ENCODE measurements at regions not wholly inside any gene's neighbourhood (a gene's known extent, or its start where the extent isn't known, plus 50 kb on each side); places are given as distances from the start of the nearest gene placed in this dataset.

DNA sequence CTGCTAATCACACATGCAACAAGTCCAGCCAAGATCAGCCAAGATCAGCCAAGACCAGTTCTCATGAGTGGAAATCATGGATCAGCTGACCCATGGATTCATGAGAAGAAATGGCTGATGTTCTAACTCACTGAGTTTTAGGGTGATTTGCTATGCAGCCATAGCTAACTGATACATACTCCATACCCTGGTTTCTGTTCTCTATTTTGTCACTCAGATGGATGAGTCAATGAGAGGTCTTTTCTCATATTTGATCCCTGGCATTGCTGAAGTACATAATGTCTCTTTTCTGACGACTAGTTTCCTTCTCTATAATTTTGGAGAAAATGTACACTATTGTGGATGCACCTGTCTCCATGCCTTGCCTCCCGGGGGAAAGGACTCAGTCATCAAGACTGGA lies 118.4 kb upstream of the LY86 start:
- no peak for DNase-seq (ENCODE audit: low spot score)
- H3K9ac ChIP-seq (ENCODE audit: low read depth in 1 of 2, low read length in 2 of 2) = no peak overlapping the region
- H3K4me1 ChIP-seq (ENCODE audit: control insufficient read depth in 4 of 4, insufficient read depth in 4 of 4, low read length in 3 of 4) = no peaks in the 10 kb centered on the region
- no peak overlapping the region for H3K27ac ChIP-seq (ENCODE audit: low read depth in 1 of 2, low read length in 2 of 2)
- WGBS = 83% methylated on average over 2 of the region's 2 CpGs
- TF ChIP-seq JUND (IDR thresholded peaks at IDR 0.05) (no peak), HNF4A (conservative IDR thresholded peaks at IDR 0.05) (no peak), EGR1 (IDR thresholded peaks at IDR 0.05; ENCODE audit: low read depth in 2 of 2) (no peak), TAF1 (conservative IDR thresholded peaks at IDR 0.05) (no peak), YY1 (IDR thresholded peaks at IDR 0.05) (no peak), HNF4G (IDR thresholded peaks at IDR 0.05) (no peak), RAD21 (IDR thresholded peaks at IDR 0.05) (no peak), SP1 (IDR thresholded peaks at IDR 0.05) (no peak), FOXA1 (IDR thresholded peaks at IDR 0.05) (no peak), GABPA (IDR thresholded peaks at IDR 0.05 in 1 of 2, conservative IDR thresholded peaks at IDR 0.05 in 1 of 2) (no peak), NR2F2 (IDR thresholded peaks at IDR 0.05) (no peak)
- TF ChIP-seq, protein P1, sequence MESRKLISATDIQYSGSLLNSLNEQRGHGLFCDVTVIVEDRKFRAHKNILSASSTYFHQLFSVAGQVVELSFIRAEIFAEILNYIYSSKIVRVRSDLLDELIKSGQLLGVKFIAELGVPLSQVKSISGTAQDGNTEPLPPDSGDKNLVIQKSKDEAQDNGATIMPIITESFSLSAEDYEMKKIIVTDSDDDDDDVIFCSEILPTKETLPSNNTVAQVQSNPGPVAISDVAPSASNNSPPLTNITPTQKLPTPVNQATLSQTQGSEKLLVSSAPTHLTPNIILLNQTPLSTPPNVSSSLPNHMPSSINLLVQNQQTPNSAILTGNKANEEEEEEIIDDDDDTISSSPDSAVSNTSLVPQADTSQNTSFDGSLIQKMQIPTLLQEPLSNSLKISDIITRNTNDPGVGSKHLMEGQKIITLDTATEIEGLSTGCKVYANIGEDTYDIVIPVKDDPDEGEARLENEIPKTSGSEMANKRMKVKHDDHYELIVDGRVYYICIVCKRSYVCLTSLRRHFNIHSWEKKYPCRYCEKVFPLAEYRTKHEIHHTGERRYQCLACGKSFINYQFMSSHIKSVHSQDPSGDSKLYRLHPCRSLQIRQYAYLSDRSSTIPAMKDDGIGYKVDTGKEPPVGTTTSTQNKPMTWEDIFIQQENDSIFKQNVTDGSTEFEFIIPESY (IDR thresholded peaks at IDR 0.05) = no peak
- TF ChIP-seq, protein P2, sequence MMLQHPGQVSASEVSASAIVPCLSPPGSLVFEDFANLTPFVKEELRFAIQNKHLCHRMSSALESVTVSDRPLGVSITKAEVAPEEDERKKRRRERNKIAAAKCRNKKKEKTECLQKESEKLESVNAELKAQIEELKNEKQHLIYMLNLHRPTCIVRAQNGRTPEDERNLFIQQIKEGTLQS (IDR thresholded peaks at IDR 0.05) = no peak
- TF ChIP-seq, protein P3, sequence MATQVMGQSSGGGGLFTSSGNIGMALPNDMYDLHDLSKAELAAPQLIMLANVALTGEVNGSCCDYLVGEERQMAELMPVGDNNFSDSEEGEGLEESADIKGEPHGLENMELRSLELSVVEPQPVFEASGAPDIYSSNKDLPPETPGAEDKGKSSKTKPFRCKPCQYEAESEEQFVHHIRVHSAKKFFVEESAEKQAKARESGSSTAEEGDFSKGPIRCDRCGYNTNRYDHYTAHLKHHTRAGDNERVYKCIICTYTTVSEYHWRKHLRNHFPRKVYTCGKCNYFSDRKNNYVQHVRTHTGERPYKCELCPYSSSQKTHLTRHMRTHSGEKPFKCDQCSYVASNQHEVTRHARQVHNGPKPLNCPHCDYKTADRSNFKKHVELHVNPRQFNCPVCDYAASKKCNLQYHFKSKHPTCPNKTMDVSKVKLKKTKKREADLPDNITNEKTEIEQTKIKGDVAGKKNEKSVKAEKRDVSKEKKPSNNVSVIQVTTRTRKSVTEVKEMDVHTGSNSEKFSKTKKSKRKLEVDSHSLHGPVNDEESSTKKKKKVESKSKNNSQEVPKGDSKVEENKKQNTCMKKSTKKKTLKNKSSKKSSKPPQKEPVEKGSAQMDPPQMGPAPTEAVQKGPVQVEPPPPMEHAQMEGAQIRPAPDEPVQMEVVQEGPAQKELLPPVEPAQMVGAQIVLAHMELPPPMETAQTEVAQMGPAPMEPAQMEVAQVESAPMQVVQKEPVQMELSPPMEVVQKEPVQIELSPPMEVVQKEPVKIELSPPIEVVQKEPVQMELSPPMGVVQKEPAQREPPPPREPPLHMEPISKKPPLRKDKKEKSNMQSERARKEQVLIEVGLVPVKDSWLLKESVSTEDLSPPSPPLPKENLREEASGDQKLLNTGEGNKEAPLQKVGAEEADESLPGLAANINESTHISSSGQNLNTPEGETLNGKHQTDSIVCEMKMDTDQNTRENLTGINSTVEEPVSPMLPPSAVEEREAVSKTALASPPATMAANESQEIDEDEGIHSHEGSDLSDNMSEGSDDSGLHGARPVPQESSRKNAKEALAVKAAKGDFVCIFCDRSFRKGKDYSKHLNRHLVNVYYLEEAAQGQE (IDR thresholded peaks at IDR 0.05) = no peak
- TF ChIP-seq, protein P4, sequence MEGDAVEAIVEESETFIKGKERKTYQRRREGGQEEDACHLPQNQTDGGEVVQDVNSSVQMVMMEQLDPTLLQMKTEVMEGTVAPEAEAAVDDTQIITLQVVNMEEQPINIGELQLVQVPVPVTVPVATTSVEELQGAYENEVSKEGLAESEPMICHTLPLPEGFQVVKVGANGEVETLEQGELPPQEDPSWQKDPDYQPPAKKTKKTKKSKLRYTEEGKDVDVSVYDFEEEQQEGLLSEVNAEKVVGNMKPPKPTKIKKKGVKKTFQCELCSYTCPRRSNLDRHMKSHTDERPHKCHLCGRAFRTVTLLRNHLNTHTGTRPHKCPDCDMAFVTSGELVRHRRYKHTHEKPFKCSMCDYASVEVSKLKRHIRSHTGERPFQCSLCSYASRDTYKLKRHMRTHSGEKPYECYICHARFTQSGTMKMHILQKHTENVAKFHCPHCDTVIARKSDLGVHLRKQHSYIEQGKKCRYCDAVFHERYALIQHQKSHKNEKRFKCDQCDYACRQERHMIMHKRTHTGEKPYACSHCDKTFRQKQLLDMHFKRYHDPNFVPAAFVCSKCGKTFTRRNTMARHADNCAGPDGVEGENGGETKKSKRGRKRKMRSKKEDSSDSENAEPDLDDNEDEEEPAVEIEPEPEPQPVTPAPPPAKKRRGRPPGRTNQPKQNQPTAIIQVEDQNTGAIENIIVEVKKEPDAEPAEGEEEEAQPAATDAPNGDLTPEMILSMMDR (IDR thresholded peaks at IDR 0.05; ENCODE audit: low read depth, low read length, missing input control) = no peak
- no peaks in the 10 kb centered on the region for H3K36me3 ChIP-seq (ENCODE audit: control insufficient read depth in 4 of 4, insufficient read depth in 3 of 4, low read depth in 1 of 4, low read length in 3 of 4)
- no peak overlapping the region for H3K4me3 ChIP-seq (ENCODE audit: low read depth in 1 of 3, low read length in 3 of 3)
- H3K9me3 ChIP-seq (ENCODE audit: control insufficient read depth in 4 of 4, low read length in 3 of 4) = peaks cover 0 to 5% (median 3%) of the 10 kb centered on the region in 4 donors
- H3K27me3 ChIP-seq (ENCODE audit: control insufficient read depth in 4 of 4, insufficient read depth in 4 of 4, low read length in 3 of 4) = no peaks in the 10 kb centered on the region

DNA sequence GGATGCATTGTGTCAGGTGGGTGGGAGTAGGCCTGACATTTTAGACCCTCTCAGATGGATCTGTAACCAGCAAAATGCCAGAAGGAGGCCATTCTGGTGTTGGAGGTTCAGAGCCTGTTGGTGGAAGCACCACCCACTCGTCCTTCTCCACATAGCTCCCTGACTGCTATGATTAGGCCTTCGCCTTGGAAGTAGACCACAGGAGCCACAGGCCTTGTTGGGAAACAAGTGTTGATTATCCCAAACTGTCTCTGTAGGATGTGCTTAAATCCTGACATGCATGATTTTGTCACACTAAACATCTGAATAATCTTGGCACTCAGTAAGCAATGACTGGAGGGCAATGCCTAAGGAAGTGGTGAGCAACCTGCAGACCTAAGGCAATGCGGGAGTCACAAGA lies 117.2 kb upstream of the LY86 start:
- Histone ChIP-seq H3K9me3 (ENCODE audit: control insufficient read depth in 4 of 4, low read length in 3 of 4) (peaks cover 0 to 5% (median 3%) of the 10 kb centered on the region in 4 donors), H3K27ac (ENCODE audit: low read depth in 1 of 2, low read length in 2 of 2) (no peak overlapping the region), H3K9ac (ENCODE audit: low read depth in 1 of 2, low read length in 2 of 2) (no peak overlapping the region), H3K36me3 (ENCODE audit: control insufficient read depth in 4 of 4, insufficient read depth in 3 of 4, low read depth in 1 of 4, low read length in 3 of 4) (no peaks in the 10 kb centered on the region), H3K27me3 (ENCODE audit: control insufficient read depth in 4 of 4, insufficient read depth in 4 of 4, low read length in 3 of 4) (no peaks in the 10 kb centered on the region), H3K4me3 (ENCODE audit: low read depth in 1 of 3, low read length in 3 of 3) (no peak overlapping the region), H3K4me1 (ENCODE audit: control insufficient read depth in 4 of 4, insufficient read depth in 4 of 4, low read length in 3 of 4) (no peaks in the 10 kb centered on the region)
- DNase-seq (ENCODE audit: low spot score) = no peak
- WGBS = 89% methylated on average over 3 of the region's 3 CpGs
- TF ChIP-seq YY1 (IDR thresholded peaks at IDR 0.05) (no peak), RXRA (IDR thresholded peaks at IDR 0.05) (no peak), NR2F2 (IDR thresholded peaks at IDR 0.05) (no peak), FOXA2 (IDR thresholded peaks at IDR 0.05) (no peak), JUND (IDR thresholded peaks at IDR 0.05) (no peak), RAD21 (IDR thresholded peaks at IDR 0.05) (no peak), EGR1 (IDR thresholded peaks at IDR 0.05; ENCODE audit: low read depth in 2 of 2) (no peak), GABPA (IDR thresholded peaks at IDR 0.05 in 1 of 2, conservative IDR thresholded peaks at IDR 0.05 in 1 of 2) (no peak), HNF4G (IDR thresholded peaks at IDR 0.05) (no peak), FOXA1 (IDR thresholded peaks at IDR 0.05) (no peak)
- TF ChIP-seq, protein P2 (IDR thresholded peaks at IDR 0.05) = no peak
- TF ChIP-seq, protein P1 (IDR thresholded peaks at IDR 0.05) = no peak
- TF ChIP-seq, protein P3 (IDR thresholded peaks at IDR 0.05) = no peak

Data from liver (tissue), 8 donors.